RWPE2 (cell line): ENCODE measurements at regions not wholly inside any gene's neighbourhood (a gene's known extent, or its start where the extent isn't known, plus 50 kb on each side); places are given as distances from the start of the nearest gene placed in this dataset.

Experiments used
- ATAC-seq: fragments of 200-7000 bp; cut with Tn5 transposase; 3 replicates; pipeline ENCODE4 v1.9.1; 2021; ENCODE audit warnings: low read depth
- DNase-seq: peaks from one replicate; pipeline ENCODE4 v3.0.0-alpha.2; 2020; ENCODE audit warnings: low spot score
- H3K27ac ChIP-seq: fragments of 450-650 bp; 2 replicates; pipeline ENCODE4 v1.5.1; 2017; ENCODE audit warnings: mild to moderate bottlenecking; ENCODE audit not compliant: poor library complexity, severe bottlenecking
- H3K27me3 ChIP-seq: fragments of 250-450 bp; sonication (Bioruptor Pico); 2 replicates; pipeline ENCODE4 v1.5.1; 2021; ENCODE audit warnings: mild to moderate bottlenecking, moderate library complexity; ENCODE audit not compliant: insufficient read depth, poor library complexity, severe bottlenecking
- H3K36me3 ChIP-seq: fragments of 250-450 bp; sonication (Bioruptor Pico); 2 replicates; pipeline ENCODE4 v1.5.1; 2020; ENCODE audit warnings: low read depth, mild to moderate bottlenecking, moderate library complexity
- H3K4me1 ChIP-seq: fragments of 250-450 bp; sonication (Bioruptor Pico); 2 replicates; pipeline ENCODE4 v1.5.1; 2021; ENCODE audit warnings: mild to moderate bottlenecking, moderate library complexity; ENCODE audit not compliant: insufficient read depth, poor library complexity, severe bottlenecking
- H3K4me3 ChIP-seq: fragments of 250-450 bp; sonication (Bioruptor Pico); 2 replicates; pipeline ENCODE4 v1.5.1; 2021; ENCODE audit warnings: mild to moderate bottlenecking, moderate library complexity; ENCODE audit not compliant: severe bottlenecking
- H3K9me3 ChIP-seq: fragments of 250-450 bp; sonication (Bioruptor Pico); 2 replicates; pipeline ENCODE4 v1.5.1; 2021; ENCODE audit warnings: mild to moderate bottlenecking, moderate library complexity; ENCODE audit not compliant: severe bottlenecking
- TF ChIP-seq, protein P1 (sequence below): fragments of 450-650 bp; IDR thresholded peaks from one replicate; pipeline ENCODE4 v1.5.1; 2017; ENCODE audit warnings: mild to moderate bottlenecking, moderate library complexity; ENCODE audit not compliant: poor library complexity, severe bottlenecking

DNA sequence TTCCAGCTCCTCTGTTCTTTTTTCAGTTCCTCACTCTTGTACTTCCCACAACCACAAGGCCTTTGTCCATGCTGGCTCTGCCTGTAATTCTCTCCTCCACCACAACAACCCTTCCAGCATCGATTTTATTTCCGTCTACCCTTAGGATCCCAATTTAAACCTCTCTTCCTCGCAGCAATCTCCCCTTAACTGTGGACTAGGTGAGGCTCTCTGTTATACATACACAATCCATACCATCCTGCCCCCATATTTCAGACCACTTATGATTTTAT is 90.4 kb upstream of the ZC3H11B start:
- no peak overlapping the region for H3K27ac ChIP-seq
- H3K4me1 ChIP-seq: no peaks in the 10 kb centered on the region
- DNase-seq: no peak
- no peaks in the 10 kb centered on the region for H3K27me3 ChIP-seq
- H3K4me3 ChIP-seq: no peak overlapping the region
- H3K9me3 ChIP-seq: no peaks in the 10 kb centered on the region
- ATAC-seq: no peak
- TF ChIP-seq, protein P1, sequence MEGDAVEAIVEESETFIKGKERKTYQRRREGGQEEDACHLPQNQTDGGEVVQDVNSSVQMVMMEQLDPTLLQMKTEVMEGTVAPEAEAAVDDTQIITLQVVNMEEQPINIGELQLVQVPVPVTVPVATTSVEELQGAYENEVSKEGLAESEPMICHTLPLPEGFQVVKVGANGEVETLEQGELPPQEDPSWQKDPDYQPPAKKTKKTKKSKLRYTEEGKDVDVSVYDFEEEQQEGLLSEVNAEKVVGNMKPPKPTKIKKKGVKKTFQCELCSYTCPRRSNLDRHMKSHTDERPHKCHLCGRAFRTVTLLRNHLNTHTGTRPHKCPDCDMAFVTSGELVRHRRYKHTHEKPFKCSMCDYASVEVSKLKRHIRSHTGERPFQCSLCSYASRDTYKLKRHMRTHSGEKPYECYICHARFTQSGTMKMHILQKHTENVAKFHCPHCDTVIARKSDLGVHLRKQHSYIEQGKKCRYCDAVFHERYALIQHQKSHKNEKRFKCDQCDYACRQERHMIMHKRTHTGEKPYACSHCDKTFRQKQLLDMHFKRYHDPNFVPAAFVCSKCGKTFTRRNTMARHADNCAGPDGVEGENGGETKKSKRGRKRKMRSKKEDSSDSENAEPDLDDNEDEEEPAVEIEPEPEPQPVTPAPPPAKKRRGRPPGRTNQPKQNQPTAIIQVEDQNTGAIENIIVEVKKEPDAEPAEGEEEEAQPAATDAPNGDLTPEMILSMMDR: no peak
- H3K36me3 ChIP-seq: no peaks in the 10 kb centered on the region

DNA sequence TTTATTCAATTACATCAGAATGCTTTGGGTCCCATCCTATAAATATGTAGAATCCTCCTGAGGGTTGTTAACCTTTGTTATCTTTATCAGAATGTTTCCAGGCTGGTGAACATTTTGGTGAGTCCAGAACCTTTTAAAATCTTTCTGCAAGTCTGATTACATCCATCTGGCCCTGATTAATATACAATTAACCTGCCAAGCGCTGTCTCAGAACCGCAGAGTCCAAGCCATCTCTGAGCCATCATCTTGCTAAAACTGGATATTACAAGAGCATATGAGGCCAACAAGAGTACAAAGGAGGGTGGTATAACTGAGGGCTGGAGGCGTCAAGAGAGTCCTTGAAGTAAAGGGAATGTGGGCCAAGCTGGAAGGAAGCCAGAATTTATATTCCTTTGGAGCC is 88.6 kb upstream of the ZC3H11B start:
- Histone ChIP-seq H3K4me3 (no peak overlapping the region), H3K27ac (no peak overlapping the region), H3K36me3 (no peaks in the 10 kb centered on the region), H3K4me1 (no peaks in the 10 kb centered on the region), H3K9me3 (no peaks in the 10 kb centered on the region), H3K27me3 (no peaks in the 10 kb centered on the region)
- ATAC-seq (no peak), DNase-seq (no peak)
- TF ChIP-seq, protein P1: no peak

DNA sequence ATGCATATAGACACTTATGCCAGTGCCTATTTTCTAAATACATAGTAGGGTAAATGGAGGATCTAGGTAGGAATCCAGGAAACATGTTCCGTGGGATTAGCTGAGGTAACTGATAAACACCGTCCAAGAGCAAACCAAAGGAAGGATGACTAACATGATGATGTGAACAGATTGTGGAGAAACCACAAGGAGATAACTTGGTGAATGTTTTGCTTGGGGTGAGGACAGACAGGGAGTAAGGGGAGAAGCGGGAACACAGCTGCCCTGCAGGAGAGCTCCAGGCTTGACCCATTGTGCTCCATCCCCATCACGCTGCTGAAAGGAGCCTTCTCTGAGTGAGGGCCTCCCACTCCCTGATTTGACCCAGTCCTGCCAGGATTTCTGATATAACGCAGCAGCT is 87.0 kb upstream of the ZC3H11B start:
- Histone ChIP-seq H3K4me3 (no peak overlapping the region), H3K4me1 (no peaks in the 10 kb centered on the region), H3K27me3 (no peaks in the 10 kb centered on the region), H3K9me3 (no peaks in the 10 kb centered on the region), H3K27ac (no peak overlapping the region), H3K36me3 (no peaks in the 10 kb centered on the region)
- TF ChIP-seq, protein P1: no peak
- ATAC-seq (peak; percentile 38; the same call in 1 of the 3 replicates), DNase-seq (no peak)

DNA sequence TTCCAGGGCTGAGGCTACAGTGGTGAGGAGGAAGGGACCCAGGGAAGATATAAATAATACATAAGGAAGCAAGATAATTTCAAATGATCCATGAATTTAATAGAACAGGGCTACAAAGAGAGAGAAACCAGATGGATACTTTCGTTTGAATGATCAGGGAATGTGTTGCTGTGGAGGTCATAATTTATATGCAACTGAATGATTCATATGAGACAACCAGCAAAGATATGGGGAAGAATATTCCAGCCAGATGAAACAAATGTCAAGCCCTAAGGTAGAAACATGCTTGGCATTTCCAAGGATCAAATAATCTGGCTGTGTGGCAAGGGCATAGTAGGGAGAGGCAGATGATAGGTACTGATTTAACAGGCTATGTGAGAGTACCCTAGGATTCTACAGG is 84.8 kb upstream of the ZC3H11B start:
- no peaks in the 10 kb centered on the region for H3K9me3 ChIP-seq
- no peak overlapping the region for H3K27ac ChIP-seq
- no peak for DNase-seq
- no peak for ATAC-seq
- no peaks in the 10 kb centered on the region for H3K4me1 ChIP-seq
- no peaks in the 10 kb centered on the region for H3K27me3 ChIP-seq
- TF ChIP-seq, protein P1: no peak
- H3K36me3 ChIP-seq: no peaks in the 10 kb centered on the region
- no peak overlapping the region for H3K4me3 ChIP-seq

DNA sequence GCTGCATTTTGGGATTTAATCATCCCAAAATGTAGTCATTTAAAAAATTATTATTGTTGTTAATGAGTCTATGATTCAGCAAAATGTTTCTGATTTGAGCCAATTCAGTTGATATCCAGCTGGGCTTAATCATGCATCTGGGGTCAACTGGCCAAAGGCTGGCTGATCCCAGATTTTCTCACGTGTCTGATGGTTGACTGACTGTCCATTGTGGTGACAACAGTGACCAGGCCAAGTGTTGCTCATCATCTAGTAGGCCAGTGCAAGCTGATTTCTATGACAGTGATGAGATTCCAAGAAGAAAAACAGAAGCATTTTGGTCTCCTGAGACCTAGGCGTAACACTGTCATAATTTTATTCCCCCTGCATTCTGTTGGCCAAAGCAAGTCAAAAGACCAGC is 80.1 kb upstream of the ZC3H11B start:
- no peaks in the 10 kb centered on the region for H3K27me3 ChIP-seq
- H3K4me1 ChIP-seq: no peaks in the 10 kb centered on the region
- TF ChIP-seq, protein P1: no peak
- H3K27ac ChIP-seq: no peak overlapping the region
- ATAC-seq (no peak), DNase-seq (no peak)
- no peaks in the 10 kb centered on the region for H3K36me3 ChIP-seq
- H3K9me3 ChIP-seq: no peaks in the 10 kb centered on the region
- no peak overlapping the region for H3K4me3 ChIP-seq
